Retinal pigment epithelial cell (primary cell): ENCODE measurements at regions not wholly inside any gene's neighbourhood (a gene's known extent, or its start where the extent isn't known, plus 50 kb on each side); places are given as distances from the start of the nearest gene placed in this dataset.
A peak's percentile ranks its signal among the peaks of the same experiment; 100 is the strongest.

Source experiments
- DNase-seq: peaks from one replicate; pipeline ENCODE4 v3.0.0-alpha.2; 2010; ENCODE audit warnings: low read depth
- H3K4me3 ChIP-seq: 2 replicates; pipeline ENCODE4 v1.5.1; 2011; ENCODE audit warnings: mild to moderate bottlenecking, low read length, control low read depth, moderate library complexity
- TF ChIP-seq, protein P1 (sequence below): conservative IDR thresholded peaks from 2 replicates; pipeline ENCODE4 v1.5.1; 2011; ENCODE audit warnings: low read depth, low read length, control low read depth, inconsistent platforms

DNA sequence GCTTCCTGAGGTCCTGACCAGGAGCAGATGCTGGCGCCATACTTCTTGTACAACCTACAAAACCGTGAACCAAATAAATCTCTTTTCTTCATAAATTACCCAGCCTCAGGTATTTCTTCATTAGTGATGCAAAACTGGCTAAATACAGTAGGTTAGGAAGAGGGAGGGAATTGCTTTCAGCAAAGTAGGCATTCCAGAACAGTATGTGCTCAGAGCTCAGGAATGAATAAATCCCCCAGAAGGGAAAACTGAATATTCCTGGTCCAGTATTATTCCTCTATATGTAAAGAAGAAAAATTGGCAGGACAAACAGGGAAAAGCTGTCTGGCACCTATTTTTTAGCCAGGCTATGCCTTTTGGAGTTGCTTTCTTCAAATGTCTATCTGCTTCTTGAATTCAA, 577.1 kb downstream of the PSAT1 start:
- DNase-seq: no peak
- H3K4me3 ChIP-seq: no peak overlapping the region
- TF ChIP-seq, protein P1, sequence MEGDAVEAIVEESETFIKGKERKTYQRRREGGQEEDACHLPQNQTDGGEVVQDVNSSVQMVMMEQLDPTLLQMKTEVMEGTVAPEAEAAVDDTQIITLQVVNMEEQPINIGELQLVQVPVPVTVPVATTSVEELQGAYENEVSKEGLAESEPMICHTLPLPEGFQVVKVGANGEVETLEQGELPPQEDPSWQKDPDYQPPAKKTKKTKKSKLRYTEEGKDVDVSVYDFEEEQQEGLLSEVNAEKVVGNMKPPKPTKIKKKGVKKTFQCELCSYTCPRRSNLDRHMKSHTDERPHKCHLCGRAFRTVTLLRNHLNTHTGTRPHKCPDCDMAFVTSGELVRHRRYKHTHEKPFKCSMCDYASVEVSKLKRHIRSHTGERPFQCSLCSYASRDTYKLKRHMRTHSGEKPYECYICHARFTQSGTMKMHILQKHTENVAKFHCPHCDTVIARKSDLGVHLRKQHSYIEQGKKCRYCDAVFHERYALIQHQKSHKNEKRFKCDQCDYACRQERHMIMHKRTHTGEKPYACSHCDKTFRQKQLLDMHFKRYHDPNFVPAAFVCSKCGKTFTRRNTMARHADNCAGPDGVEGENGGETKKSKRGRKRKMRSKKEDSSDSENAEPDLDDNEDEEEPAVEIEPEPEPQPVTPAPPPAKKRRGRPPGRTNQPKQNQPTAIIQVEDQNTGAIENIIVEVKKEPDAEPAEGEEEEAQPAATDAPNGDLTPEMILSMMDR: no peak

DNA sequence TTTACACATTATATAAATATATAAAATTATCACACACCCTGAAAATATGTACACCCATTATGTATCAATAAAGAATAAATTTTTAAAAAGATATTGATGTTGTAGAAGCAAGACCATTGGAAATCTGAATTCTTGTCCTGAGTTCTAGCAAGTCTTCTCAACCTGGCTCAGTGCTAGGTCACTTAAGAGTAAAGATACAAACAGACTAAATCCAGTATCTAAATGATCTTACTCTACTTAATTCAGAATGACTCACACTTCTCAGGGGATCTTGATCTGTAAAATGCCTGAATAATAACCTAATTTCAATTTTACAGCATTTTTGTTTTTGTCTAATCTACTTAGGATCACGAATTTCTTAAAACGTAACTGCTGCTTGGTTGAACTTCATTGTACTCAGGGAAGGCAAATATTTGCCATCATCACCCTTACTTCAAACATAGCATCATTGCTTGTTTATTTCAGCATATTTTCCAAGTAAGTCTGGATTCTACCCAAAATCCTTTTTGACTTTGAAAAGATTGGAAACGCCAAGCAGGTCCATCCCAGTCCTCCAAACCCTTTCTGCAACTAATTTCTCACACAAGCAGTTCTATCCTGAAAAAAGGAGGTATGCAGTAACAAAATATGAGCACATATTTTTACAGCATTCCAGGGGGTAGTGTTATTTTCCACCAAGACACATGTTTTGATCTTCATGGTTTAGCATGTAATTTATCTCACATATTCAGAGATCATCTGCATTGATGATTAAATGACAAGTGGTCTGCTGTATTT, 582.6 kb downstream of the PSAT1 start:
- H3K4me3 ChIP-seq: no peak overlapping the region
- TF ChIP-seq, protein P1: no peak
- peak; percentile 48 for DNase-seq

DNA sequence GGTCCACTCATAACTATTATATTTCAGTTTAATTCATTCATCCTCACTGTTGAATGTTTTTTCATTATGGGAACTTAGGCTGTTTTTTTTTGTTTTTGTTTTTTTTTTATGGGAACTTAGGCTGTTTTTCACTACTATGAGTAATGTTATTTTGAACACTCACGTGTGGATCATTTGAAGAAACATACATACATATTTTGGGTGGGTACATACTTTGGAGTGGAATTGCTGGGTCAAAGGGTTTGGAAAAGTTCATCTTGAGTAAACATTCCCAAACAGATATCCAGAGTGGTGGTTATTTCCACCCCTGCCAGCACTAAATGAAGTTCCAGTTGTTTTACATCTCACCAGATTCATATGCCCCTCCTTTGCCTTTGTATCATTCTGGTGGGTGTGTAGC, 584.4 kb downstream of the PSAT1 start:
- TF ChIP-seq, protein P1: no peak

DNA sequence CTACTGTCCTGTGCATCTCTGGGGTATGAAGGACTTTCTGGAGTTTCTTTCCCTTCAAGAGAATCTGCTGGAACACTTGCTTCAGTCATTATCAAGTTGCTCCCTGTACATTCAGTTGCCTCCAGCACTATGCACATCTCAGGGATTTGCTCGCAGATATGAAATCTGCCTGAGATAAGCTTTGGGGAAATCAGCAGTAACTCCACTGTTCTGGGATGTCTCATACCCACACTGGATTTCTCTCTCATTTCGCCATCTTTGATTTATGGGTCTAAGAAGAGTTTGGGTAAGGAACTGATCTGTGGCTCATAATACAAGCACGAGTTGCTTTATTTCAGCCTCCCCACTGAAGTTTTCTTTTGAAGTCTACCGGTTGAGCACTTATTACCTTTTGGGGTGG, 585.6 kb downstream of the PSAT1 start:
- H3K4me3 ChIP-seq: no peak overlapping the region
- TF ChIP-seq, protein P1: no peak
- no peak for DNase-seq

More for the DNA sequence above, 584.4 kb downstream of the PSAT1 start:
- no peak overlapping the region for H3K4me3 ChIP-seq
- no peak for DNase-seq

DNA sequence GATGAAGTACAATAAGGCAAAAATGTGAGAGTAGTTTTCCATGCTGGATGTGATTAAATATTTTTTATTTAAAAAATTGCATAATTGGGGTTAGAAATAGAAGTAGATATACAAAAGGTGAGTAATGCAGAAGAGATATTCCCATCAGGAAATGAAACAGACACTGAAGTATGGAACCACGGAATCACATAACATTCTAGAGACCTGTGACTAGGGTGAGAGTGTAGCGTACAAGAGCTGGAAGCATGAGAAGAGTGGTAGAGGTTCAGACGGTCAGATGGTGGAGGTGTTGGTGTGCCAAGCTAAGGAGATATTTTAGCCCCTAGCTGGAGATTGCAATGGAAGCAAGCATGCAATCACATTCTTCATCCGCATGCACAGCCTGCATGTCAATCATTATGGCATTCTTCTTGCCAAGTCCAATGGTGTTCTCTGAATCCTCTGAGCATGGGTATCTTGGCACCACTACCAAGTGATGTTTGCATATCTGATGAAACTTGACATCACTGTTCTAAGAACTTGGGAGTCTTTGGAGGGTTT, 587.8 kb downstream of the PSAT1 start:
- TF ChIP-seq, protein P1: no peak

DNA sequence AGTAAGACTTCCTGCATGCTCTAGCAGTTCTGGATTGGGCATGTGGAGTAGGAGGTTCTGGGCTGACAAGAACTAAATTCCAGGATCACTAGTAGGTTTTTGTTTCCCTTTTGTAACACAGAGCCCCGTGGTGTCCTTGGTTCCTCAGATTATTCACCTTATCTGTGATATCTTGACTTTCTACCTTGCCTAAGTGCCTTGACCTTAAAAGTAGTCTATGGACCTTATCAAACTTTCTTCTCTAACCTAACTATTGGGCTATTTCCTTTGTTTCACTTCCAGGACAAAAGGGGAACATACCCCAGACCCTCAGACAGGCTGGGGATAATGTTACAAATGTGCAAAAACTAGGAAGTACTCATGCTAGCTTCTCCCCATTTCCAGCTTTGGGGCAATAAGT, 595.3 kb downstream of the PSAT1 start:
- no peak for DNase-seq
- no peak overlapping the region for H3K4me3 ChIP-seq
- TF ChIP-seq, protein P1: no peak

More for the DNA sequence above, 587.8 kb downstream of the PSAT1 start:
- DNase-seq: no peak
- H3K4me3 ChIP-seq: no peak overlapping the region

DNA sequence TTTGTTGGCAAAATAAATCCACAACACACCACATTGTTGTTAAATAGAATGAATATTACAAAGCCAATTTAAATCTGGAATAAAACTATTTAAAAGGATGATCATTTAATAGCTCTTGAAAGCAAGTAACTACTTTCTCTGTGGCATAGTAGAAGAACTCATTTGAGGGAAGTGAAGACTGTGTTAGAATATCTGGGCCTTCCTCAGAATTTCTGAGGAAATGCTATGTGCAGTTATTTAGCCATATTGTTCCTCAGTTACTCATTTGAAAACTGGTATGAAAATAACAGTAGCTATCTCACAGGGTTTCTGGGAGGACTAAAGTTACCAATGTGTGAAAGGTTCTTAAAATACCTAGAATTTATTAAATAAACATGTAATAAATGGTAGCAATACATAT, 595.8 kb downstream of the PSAT1 start:
- no peak for DNase-seq
- TF ChIP-seq, protein P1: no peak
- H3K4me3 ChIP-seq: no peak overlapping the region
